ENCODE measurements at regions not wholly inside any gene's neighbourhood (a gene's known extent, or its start where the extent isn't known, plus 50 kb on each side); places are given as distances from the start of the nearest gene placed in this dataset.
"Not testable (repeated sequence)": the region's sequence is repeated elsewhere in the genome, so short reads cannot be mapped to it uniquely, and the experiment has no call there.

GRCh38 chr2:188678882-188679281 lies 295.3 kb upstream of the COL3A1 start:
- TF ChIP-seq CTCF (IDR thresholded peaks at IDR 0.05; ENCODE audit: low read depth, low read length, missing control alignments) = no peak
- H3K4me3 ChIP-seq (replicated peaks; ENCODE audit: low read depth, low read length) = no peak overlapping the region
- no peak for DNase-seq (ENCODE audit: extremely low read depth, low read depth)

GRCh38 chr2:188682838-188683237 lies 291.3 kb upstream of the COL3A1 start:
- TF ChIP-seq CTCF (IDR thresholded peaks at IDR 0.05; ENCODE audit: low read depth, low read length, missing control alignments) = no peak
- no peak for DNase-seq (ENCODE audit: extremely low read depth, low read depth)
- H3K4me3 ChIP-seq (replicated peaks; ENCODE audit: low read depth, low read length) = no peak overlapping the region

- no peak overlapping the region for H3K4me3 ChIP-seq (replicated peaks; ENCODE audit: low read depth, low read length)
- TF ChIP-seq CTCF (IDR thresholded peaks at IDR 0.05; ENCODE audit: low read depth, low read length, missing control alignments) = no peak
- DNase-seq (ENCODE audit: extremely low read depth, low read depth) = no peak
These were observed 289.4 kb upstream of the COL3A1 start for GRCh38 chr2:188684795-188685194.

GRCh38 chr2:188693111-188693510 lies 281.1 kb upstream of the COL3A1 start:
- no peak for DNase-seq (ENCODE audit: extremely low read depth, low read depth)
- no peak for TF ChIP-seq CTCF (IDR thresholded peaks at IDR 0.05; ENCODE audit: low read depth, low read length, missing control alignments)
- H3K4me3 ChIP-seq (replicated peaks; ENCODE audit: low read depth, low read length) = no peak overlapping the region

- no peak for TF ChIP-seq CTCF (IDR thresholded peaks at IDR 0.05; ENCODE audit: low read depth, low read length, missing control alignments)
- no peak for DNase-seq (ENCODE audit: extremely low read depth, low read depth)
- H3K4me3 ChIP-seq (replicated peaks; ENCODE audit: low read depth, low read length) = no peak overlapping the region
These were observed 280.4 kb upstream of the COL3A1 start for GRCh38 chr2:188693771-188694170.

GRCh38 chr2:188695953-188696352 lies 278.2 kb upstream of the COL3A1 start:
- no peak for DNase-seq (ENCODE audit: extremely low read depth, low read depth)
- no peak overlapping the region for H3K4me3 ChIP-seq (replicated peaks; ENCODE audit: low read depth, low read length)
- TF ChIP-seq CTCF (IDR thresholded peaks at IDR 0.05; ENCODE audit: low read depth, low read length, missing control alignments) = no peak

- DNase-seq (ENCODE audit: extremely low read depth, low read depth); H3K4me3 ChIP-seq (replicated peaks; ENCODE audit: low read depth, low read length): not testable (repeated sequence)
These were observed 276.0 kb upstream of the COL3A1 start for GRCh38 chr2:188698151-188698550.

Measured in HFF-Myc (cell line).